Fibroblast of lung (primary cell): ENCODE measurements at regions not wholly inside any gene's neighbourhood (a gene's known extent, or its start where the extent isn't known, plus 50 kb on each side); places are given as distances from the start of the nearest gene placed in this dataset.

ENCODE experiments used
- DNase-seq, 2 donors: peaks; one replicate each; pipeline versions ENCODE4 v3.0.0 to v3.0.0-alpha.2; 2010; ENCODE audit warnings: low read depth in 2 of 2
- H2AFZ ChIP-seq: 2 replicates; pipeline ENCODE4 v1.5.1; 2012; ENCODE audit warnings: low read length, control low read depth, inconsistent platforms
- H3K27ac ChIP-seq: 2 replicates; pipeline ENCODE4 v1.5.1; 2011; ENCODE audit warnings: low read length, control low read depth; ENCODE audit not compliant: insufficient read depth
- H3K27me3 ChIP-seq: 2 replicates; pipeline ENCODE4 v1.5.1; 2011; ENCODE audit warnings: mild to moderate bottlenecking, low read length; ENCODE audit not compliant: control insufficient read depth, insufficient read depth
- H3K36me3 ChIP-seq: 2 replicates; pipeline ENCODE4 v1.5.1; 2011; ENCODE audit warnings: low read length; ENCODE audit not compliant: control insufficient read depth, insufficient read depth
- H3K4me1 ChIP-seq: 2 replicates; pipeline ENCODE4 v1.5.1; 2011; ENCODE audit warnings: low read length; ENCODE audit not compliant: control insufficient read depth, insufficient read depth; ENCODE audit errors: extremely low read depth
- H3K4me2 ChIP-seq: 2 replicates; pipeline ENCODE4 v1.5.1; 2011; ENCODE audit warnings: low read length, control low read depth; ENCODE audit not compliant: insufficient read depth; ENCODE audit errors: extremely low read depth
- H3K4me3 ChIP-seq, 4 experiments: fragments of 200-600 bp in 1 of 4; sonication (generic) in 1 of 4; replicated peaks in 1 of 4; 2 replicates each; pipeline ENCODE4 v1.5.1; 2011 to 2016; ENCODE audit warnings: low read length in 4 of 4, low read depth in 3 of 4, mild to moderate bottlenecking in 3 of 4, control low read depth in 2 of 4, inconsistent platforms in 1 of 4, mixed read lengths in 1 of 4; ENCODE audit not compliant: insufficient read depth in 1 of 4; ENCODE audit errors: control extremely low read depth in 1 of 4
- H3K79me2 ChIP-seq: 2 replicates; pipeline ENCODE4 v1.5.1; 2012; ENCODE audit warnings: mild to moderate bottlenecking, low read length, inconsistent platforms; ENCODE audit not compliant: control insufficient read depth, insufficient read depth
- H3K9ac ChIP-seq: 2 replicates; pipeline ENCODE4 v1.5.1; 2011; ENCODE audit warnings: mild to moderate bottlenecking, low read length, control low read depth; ENCODE audit not compliant: insufficient read depth
- H3K9me3 ChIP-seq: 2 replicates; pipeline ENCODE4 v1.5.1; 2012; ENCODE audit warnings: low read depth, low read length; ENCODE audit not compliant: control insufficient read depth, insufficient read depth
- H4K20me1 ChIP-seq: 2 replicates; pipeline ENCODE4 v1.5.1; 2011; ENCODE audit warnings: low read length; ENCODE audit not compliant: control insufficient read depth, insufficient read depth; ENCODE audit errors: extremely low read depth
- CTCF ChIP-seq, 2 donors: IDR thresholded peaks in 1 of 2; conservative IDR thresholded peaks in 1 of 2; 1 replicate in 1 of 2; 2 replicates in 1 of 2; pipeline ENCODE4 v1.5.1; 2011 to 2012; ENCODE audit warnings: low read length in 2 of 2, control low read depth in 1 of 2, inconsistent platforms in 1 of 2, low read depth in 1 of 2, mild to moderate bottlenecking in 1 of 2
- EZH2 ChIP-seq: IDR thresholded peaks from 2 replicates; pipeline ENCODE4 v1.5.1; 2012; ENCODE audit warnings: low read length, control low read depth, mild to moderate bottlenecking; ENCODE audit errors: missing control alignments

GRCh38 chr6:112591329-112591728, 244.2 kb downstream of the RFPL4B start:
- no peak overlapping the region for H3K9ac ChIP-seq
- H3K9me3 ChIP-seq = no peaks in the 10 kb centered on the region
- TF ChIP-seq EZH2 (no peak), CTCF (conservative IDR thresholded peaks at IDR 0.05 in 1 of 2, IDR thresholded peaks at IDR 0.05 in 1 of 2; ENCODE audit: low read depth in 1 of 2, low read length in 2 of 2) (no peak)
- DNase-seq = no peak
- no peaks in the 10 kb centered on the region for H3K4me1 ChIP-seq
- no peak overlapping the region for H2AFZ ChIP-seq
- H3K79me2 ChIP-seq = no peaks in the 10 kb centered on the region
- H4K20me1 ChIP-seq = no peaks in the 10 kb centered on the region
- H3K36me3 ChIP-seq = no peaks in the 10 kb centered on the region
- no peak overlapping the region for H3K27ac ChIP-seq
- no peak overlapping the region for H3K4me2 ChIP-seq
- no peak overlapping the region for H3K4me3 ChIP-seq
- no peaks in the 10 kb centered on the region for H3K27me3 ChIP-seq

- H3K9me3 ChIP-seq = no peaks in the 10 kb centered on the region
- no peaks in the 10 kb centered on the region for H4K20me1 ChIP-seq
- no peaks in the 10 kb centered on the region for H3K36me3 ChIP-seq
- no peaks in the 10 kb centered on the region for H3K4me1 ChIP-seq
- H3K79me2 ChIP-seq = no peaks in the 10 kb centered on the region
- H3K4me2 ChIP-seq = no peak overlapping the region
- TF ChIP-seq CTCF (conservative IDR thresholded peaks at IDR 0.05 in 1 of 2, IDR thresholded peaks at IDR 0.05 in 1 of 2; ENCODE audit: low read depth in 1 of 2, low read length in 2 of 2) (no peak), EZH2 (no peak)
- H2AFZ ChIP-seq = no peak overlapping the region
- no peak overlapping the region for H3K27ac ChIP-seq
- DNase-seq = peak in 1 of 2 donors; percentile 51
- H3K9ac ChIP-seq = no peak overlapping the region
- H3K27me3 ChIP-seq = no peaks in the 10 kb centered on the region
- no peak overlapping the region for H3K4me3 ChIP-seq
These were observed 245.0 kb downstream of the RFPL4B start for GRCh38 chr6:112592159-112592558.

- Histone ChIP-seq H3K27ac (no peak overlapping the region), H3K36me3 (no peaks in the 10 kb centered on the region), H3K4me2 (no peak overlapping the region), H3K9ac (no peak overlapping the region), H3K4me1 (no peaks in the 10 kb centered on the region), H3K27me3 (no peaks in the 10 kb centered on the region), H4K20me1 (no peaks in the 10 kb centered on the region), H3K4me3 (no peak overlapping the region), H3K9me3 (no peaks in the 10 kb centered on the region), H3K79me2 (no peaks in the 10 kb centered on the region), H2AFZ (no peak overlapping the region)
- TF ChIP-seq CTCF (conservative IDR thresholded peaks at IDR 0.05 in 1 of 2, IDR thresholded peaks at IDR 0.05 in 1 of 2; ENCODE audit: low read depth in 1 of 2, low read length in 2 of 2) (no peak), EZH2 (no peak)
- peak in 1 of 2 donors; percentile 60 for DNase-seq
These were observed 247.9 kb downstream of the RFPL4B start for GRCh38 chr6:112594886-112595594.
